ENCODE measurements at regions not wholly inside any gene's neighbourhood (a gene's known extent, or its start where the extent isn't known, plus 50 kb on each side); places are given as distances from the start of the nearest gene placed in this dataset.

DNA sequence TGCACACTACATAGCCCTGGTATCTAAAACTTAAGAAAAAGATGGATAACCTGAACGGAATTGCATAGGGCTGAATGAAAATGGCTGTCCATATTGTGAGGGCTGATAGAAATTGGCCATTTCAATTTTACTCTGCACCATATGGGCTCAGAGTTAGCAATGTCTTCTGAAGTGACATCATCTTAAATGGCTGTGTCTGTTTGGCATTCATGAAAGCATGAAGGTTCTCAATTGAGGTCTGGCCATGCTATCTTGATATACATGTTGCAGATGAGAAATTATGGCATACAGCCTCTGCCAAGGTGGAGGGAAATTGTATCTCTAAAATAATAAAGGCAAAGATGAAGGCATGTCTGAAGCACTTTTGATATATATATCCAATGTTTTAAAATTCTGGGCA lies 226.0 kb upstream of the PDE3A start:
- H3K4me1 ChIP-seq = no peaks in the 10 kb centered on the region
- no peaks in the 10 kb centered on the region for H3K27me3 ChIP-seq
- no peak overlapping the region for H3K27ac ChIP-seq
- no peak overlapping the region for H3K4me3 ChIP-seq
- no peak for TF ChIP-seq POLR2A (IDR thresholded peaks at IDR 0.05)
- TF ChIP-seq, protein P1, sequence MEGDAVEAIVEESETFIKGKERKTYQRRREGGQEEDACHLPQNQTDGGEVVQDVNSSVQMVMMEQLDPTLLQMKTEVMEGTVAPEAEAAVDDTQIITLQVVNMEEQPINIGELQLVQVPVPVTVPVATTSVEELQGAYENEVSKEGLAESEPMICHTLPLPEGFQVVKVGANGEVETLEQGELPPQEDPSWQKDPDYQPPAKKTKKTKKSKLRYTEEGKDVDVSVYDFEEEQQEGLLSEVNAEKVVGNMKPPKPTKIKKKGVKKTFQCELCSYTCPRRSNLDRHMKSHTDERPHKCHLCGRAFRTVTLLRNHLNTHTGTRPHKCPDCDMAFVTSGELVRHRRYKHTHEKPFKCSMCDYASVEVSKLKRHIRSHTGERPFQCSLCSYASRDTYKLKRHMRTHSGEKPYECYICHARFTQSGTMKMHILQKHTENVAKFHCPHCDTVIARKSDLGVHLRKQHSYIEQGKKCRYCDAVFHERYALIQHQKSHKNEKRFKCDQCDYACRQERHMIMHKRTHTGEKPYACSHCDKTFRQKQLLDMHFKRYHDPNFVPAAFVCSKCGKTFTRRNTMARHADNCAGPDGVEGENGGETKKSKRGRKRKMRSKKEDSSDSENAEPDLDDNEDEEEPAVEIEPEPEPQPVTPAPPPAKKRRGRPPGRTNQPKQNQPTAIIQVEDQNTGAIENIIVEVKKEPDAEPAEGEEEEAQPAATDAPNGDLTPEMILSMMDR (IDR thresholded peaks at IDR 0.05) = no peak
- no peaks in the 10 kb centered on the region for H3K9me3 ChIP-seq
- no peaks in the 10 kb centered on the region for H3K36me3 ChIP-seq
- no peak for DNase-seq

DNA sequence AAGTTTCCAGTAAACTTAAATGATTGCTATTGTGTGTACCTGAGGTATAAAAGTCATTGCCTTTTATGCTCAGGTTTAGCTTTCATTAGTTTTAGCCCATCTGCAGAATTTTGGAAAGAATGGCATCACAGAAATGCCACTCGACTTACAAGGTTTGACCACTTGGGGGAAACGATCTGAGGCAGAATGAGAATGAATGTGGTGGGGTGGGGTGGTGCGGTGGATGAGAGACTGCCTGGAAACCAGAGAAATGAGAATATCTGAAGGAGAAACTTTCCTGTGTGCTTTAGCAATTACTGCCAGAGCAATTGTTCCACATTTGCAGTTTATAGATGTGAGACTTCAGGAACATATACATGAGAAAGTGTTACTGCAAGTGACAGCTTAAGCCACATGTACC lies 225.4 kb upstream of the PDE3A start:
- no peak overlapping the region for H3K27ac ChIP-seq
- no peak for TF ChIP-seq POLR2A (IDR thresholded peaks at IDR 0.05)
- TF ChIP-seq, protein P1 (IDR thresholded peaks at IDR 0.05) = no peak
- no peaks in the 10 kb centered on the region for H3K9me3 ChIP-seq
- DNase-seq = no peak
- no peak overlapping the region for H3K4me3 ChIP-seq
- no peaks in the 10 kb centered on the region for H3K36me3 ChIP-seq
- no peaks in the 10 kb centered on the region for H3K4me1 ChIP-seq
- H3K27me3 ChIP-seq = no peaks in the 10 kb centered on the region

DNA sequence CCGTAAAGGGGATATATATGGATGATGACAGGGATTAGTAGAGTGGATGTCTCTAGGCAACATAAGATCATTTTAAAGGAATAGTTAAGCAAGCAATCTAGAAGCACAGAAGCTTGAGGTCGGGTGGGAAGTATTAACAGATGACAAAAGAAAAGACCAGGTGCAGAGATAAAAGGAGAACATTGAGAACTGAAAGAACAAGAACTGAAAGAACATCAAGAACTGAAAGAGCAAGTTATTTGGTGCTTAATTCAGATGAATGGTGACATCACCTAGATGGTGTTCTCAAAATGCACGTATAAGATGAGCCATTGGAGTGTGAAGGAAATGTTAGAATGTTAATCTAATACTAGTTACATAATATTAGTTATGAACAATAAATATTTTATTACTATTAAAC lies 224.0 kb upstream of the PDE3A start:
- H3K27me3 ChIP-seq = no peaks in the 10 kb centered on the region
- no peak overlapping the region for H3K4me3 ChIP-seq
- H3K27ac ChIP-seq = no peak overlapping the region
- TF ChIP-seq, protein P1 (IDR thresholded peaks at IDR 0.05) = no peak
- no peak for TF ChIP-seq POLR2A (IDR thresholded peaks at IDR 0.05)
- no peak for DNase-seq
- H3K9me3 ChIP-seq = no peaks in the 10 kb centered on the region
- H3K4me1 ChIP-seq = no peaks in the 10 kb centered on the region
- H3K36me3 ChIP-seq = no peaks in the 10 kb centered on the region

DNA sequence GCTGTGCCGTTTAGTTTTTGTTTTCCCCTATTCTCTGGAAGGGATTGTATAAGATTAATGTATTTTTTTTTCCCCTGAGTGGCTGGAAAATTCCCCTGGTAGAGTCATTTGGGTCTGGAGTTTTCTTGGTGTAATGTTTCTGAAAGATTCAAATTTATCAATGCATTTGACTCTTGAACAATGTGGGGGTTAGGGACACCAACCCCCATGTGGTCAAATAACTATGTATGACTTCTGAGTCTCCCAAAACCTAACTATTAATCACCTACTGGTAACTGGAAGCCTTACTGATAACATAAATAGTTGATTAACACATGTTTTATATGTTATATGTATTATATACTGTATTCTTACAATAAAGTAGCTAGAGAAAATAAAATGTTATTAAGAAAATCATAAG lies 220.1 kb upstream of the PDE3A start:
- no peaks in the 10 kb centered on the region for H3K27me3 ChIP-seq
- H3K27ac ChIP-seq = no peak overlapping the region
- DNase-seq = no peak
- no peaks in the 10 kb centered on the region for H3K9me3 ChIP-seq
- no peaks in the 10 kb centered on the region for H3K4me1 ChIP-seq
- TF ChIP-seq, protein P1 (IDR thresholded peaks at IDR 0.05) = no peak
- H3K4me3 ChIP-seq = no peak overlapping the region
- H3K36me3 ChIP-seq = no peaks in the 10 kb centered on the region

DNA sequence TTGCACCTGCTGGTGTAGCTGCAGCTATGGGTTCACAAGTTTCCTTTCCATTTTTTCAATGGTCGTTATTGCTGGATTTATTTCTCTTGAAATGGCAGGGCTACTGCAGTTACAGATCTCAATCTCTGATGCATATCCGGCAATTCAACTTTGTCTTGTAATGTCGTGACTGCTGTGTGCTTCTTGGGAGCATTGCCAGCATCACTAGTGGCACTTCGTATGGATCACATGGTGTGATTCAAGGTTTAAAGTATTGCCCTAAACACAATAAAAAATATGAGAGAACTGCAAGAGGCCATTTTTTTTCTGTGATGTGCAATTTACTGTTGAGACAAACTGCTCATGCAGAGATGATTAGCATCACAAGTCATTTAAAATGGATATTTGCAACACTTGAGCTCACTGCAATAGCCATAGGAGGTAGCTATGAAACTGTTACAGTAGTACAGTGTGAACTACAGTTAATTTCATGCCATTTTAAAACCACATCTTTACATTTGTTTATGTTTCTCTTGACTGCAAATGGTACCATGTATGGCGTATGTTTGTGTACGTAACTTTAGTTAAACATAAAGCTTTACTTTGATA lies 217.4 kb upstream of the PDE3A start:
- no peak for TF ChIP-seq POLR2A (IDR thresholded peaks at IDR 0.05)
- TF ChIP-seq, protein P1 (IDR thresholded peaks at IDR 0.05) = no peak
- no peaks in the 10 kb centered on the region for H3K36me3 ChIP-seq
- no peak overlapping the region for H3K27ac ChIP-seq
- no peaks in the 10 kb centered on the region for H3K27me3 ChIP-seq
- no peaks in the 10 kb centered on the region for H3K4me1 ChIP-seq
- no peak for DNase-seq
- H3K4me3 ChIP-seq = no peak overlapping the region
- no peaks in the 10 kb centered on the region for H3K9me3 ChIP-seq

DNA sequence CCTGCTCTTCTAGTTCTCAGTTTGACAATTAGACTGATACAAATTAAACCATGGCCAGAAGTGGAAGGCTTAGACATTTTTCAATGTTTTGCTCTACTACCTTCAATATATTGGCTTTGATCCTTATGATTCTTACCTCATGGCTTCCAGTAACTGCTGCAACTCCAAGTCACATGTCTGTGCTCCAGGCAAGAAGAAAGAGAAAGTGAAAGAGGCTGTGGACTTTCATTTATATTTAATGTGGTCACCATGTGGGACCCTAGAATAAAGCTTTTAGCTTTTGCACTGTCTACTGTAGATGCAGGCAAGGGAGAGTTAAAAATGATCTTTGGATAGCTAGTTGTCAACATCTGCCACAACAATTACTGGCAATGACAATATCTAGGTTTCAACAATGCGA lies 214.3 kb upstream of the PDE3A start:
- Histone ChIP-seq H3K27me3 (no peaks in the 10 kb centered on the region), H3K9me3 (no peaks in the 10 kb centered on the region), H3K4me1 (no peaks in the 10 kb centered on the region), H3K27ac (no peak overlapping the region), H3K4me3 (no peak overlapping the region), H3K36me3 (no peaks in the 10 kb centered on the region)
- no peak for DNase-seq
- TF ChIP-seq, protein P1 (IDR thresholded peaks at IDR 0.05) = no peak
- TF ChIP-seq POLR2A (IDR thresholded peaks at IDR 0.05) = no peak

Data from Peyer's patch (tissue), 4 donors.